ENCODE measurements at regions not wholly inside any gene's neighbourhood (a gene's known extent, or its start where the extent isn't known, plus 50 kb on each side); places are given as distances from the start of the nearest gene placed in this dataset.

DNA sequence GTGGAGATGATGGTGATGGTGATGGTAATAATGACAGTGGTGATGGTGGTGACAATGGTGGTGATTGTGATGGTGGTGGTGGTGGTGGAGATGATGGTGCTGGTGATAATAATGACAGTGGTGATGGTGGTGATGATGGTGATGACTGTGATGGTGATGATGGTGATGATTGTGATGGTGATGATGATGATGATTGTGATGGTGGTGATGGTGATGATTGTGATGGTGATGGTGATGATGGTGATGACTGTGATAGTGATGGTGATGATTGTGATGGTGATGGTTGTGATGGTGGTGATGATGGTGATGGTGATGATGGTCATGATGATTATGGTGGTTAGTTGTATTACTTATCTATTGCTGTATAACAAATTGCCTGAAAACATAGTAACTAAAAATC is 108.9 kb upstream of the NKX1-1 start:
- no peak for TF ChIP-seq POU2F2 (IDR thresholded peaks at IDR 0.05; ENCODE audit: low read depth, low read length)
- TF ChIP-seq TAF1 (IDR thresholded peaks at IDR 0.05; ENCODE audit: low read depth, low read length) = no peak
- TF ChIP-seq SPI1 (IDR thresholded peaks at IDR 0.05; ENCODE audit: low read depth, low read length) = no peak
- TF ChIP-seq POLR2AphosphoS5 (IDR thresholded peaks at IDR 0.05; ENCODE audit: low read depth, low read length) = no peak
- no peak for TF ChIP-seq PAX5 (IDR thresholded peaks at IDR 0.05; ENCODE audit: insufficient read depth, low read length, severe bottlenecking)
- no peak for TF ChIP-seq POLR2A (IDR thresholded peaks at IDR 0.05; ENCODE audit: low read depth, low read length)
- FAIRE-seq = no peak
- no peak for DNase-seq (ENCODE audit: insufficient read length, low spot score)

DNA sequence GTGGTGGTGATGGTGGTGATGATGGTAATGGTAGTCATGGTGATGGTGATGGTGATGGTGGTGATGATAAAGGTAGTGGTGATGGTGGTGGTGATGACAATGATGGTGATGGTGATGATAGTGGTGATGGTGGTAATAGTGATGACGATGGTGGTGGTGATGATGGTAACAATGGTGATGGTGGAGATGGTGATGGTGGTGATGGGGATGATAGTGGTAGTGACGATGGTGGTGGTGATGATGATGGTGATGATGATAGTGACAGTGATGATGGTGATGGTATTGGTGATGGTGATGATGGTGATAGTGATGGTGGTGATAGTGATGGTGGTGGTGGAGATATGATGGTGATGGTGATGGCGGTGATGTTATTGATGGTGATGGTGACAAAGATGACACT is 108.4 kb upstream of the NKX1-1 start:
- DNase-seq (ENCODE audit: insufficient read length, low spot score) (no peak), FAIRE-seq (no peak)
- no peak for TF ChIP-seq SPI1 (IDR thresholded peaks at IDR 0.05; ENCODE audit: low read depth, low read length)
- TF ChIP-seq POLR2AphosphoS5 (IDR thresholded peaks at IDR 0.05; ENCODE audit: low read depth, low read length) = no peak
- TF ChIP-seq TAF1 (IDR thresholded peaks at IDR 0.05; ENCODE audit: low read depth, low read length) = no peak
- no peak for TF ChIP-seq POU2F2 (IDR thresholded peaks at IDR 0.05; ENCODE audit: low read depth, low read length)

DNA sequence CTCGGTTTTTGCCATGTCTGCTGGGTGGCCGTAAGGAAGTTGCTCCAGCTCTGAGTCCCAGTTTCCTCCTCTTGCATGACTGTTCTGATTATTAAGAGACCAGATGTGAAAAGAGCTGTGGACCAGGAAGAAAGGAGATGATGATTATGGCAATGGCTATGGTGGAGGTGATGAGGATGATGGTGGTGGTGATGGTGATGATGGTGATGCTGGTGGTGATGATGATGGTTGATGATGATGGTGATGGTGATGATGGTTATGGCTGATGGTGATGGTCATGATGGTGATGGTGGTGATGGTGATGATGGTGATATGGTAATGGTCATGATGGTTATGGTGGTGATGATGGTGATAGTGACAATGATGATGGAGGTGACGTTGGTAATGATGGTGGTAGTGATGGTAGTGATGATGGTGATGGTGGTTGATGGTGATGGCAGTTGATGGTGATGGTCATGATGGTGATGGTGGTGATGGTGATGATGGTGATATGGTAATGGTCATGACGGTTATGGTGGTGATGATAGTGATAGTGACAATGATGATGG is 107.8 kb upstream of the NKX1-1 start:
- TF ChIP-seq POU2F2 (IDR thresholded peaks at IDR 0.05; ENCODE audit: low read depth, low read length) (no peak), POLR2AphosphoS5 (IDR thresholded peaks at IDR 0.05; ENCODE audit: low read depth, low read length) (no peak), SPI1 (IDR thresholded peaks at IDR 0.05; ENCODE audit: low read depth, low read length) (no peak), POLR2A (IDR thresholded peaks at IDR 0.05; ENCODE audit: low read depth, low read length) (no peak), PAX5 (IDR thresholded peaks at IDR 0.05; ENCODE audit: insufficient read depth, low read length, severe bottlenecking) (no peak)
- DNase-seq (ENCODE audit: insufficient read length, low spot score) = no peak
- FAIRE-seq = no peak

DNA sequence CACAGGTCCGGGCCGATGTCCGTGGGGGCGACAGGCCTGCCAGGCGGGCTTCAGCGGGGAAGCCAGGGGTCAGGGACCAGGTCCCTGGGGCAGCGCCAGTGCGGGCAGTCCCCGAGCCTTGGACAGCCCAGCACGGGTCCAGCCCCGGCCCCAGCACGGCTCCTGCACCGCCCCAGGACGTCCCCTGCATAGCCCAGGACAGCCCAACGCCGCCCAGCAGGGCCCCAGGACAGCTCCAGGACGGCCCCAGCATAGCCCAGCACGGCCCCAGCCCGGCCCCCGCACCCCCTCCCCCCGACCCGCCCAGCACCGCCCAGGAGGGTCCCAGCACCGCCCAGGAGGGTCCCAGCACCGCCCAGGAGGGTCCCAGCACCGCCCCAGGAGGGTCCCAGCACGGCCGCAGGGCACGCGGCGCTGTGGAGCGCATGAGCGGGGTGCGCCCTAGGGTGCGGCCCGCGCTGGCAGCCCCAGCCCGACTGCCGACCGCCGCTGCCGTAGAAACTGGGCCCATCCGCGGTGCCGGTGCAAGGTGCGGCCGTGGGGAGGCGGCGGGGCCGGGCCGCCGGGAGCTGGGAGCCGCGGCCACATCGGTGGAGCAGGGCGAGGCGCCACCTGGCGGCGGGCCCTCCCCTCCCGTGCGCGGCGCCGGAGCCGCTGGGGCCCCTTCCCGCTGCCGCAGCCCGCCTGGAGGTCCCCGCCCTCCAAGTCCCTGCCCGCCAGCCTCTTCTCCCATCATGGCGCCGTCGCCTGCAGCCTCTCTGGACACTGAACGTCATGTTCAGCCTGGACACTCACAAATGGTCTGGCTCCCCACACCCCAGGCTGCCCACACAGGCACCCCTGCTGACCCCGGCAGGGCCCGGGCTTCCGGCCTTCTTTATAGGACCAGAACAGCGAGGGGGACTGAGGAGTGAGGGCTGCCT is 106.8 kb upstream of the NKX1-1 start:
- FAIRE-seq (no peak), DNase-seq (ENCODE audit: insufficient read length, low spot score) (no peak)
- TF ChIP-seq POLR2A (IDR thresholded peaks at IDR 0.05; ENCODE audit: low read depth, low read length) (no peak), POU2F2 (IDR thresholded peaks at IDR 0.05; ENCODE audit: low read depth, low read length) (no peak)

DNA sequence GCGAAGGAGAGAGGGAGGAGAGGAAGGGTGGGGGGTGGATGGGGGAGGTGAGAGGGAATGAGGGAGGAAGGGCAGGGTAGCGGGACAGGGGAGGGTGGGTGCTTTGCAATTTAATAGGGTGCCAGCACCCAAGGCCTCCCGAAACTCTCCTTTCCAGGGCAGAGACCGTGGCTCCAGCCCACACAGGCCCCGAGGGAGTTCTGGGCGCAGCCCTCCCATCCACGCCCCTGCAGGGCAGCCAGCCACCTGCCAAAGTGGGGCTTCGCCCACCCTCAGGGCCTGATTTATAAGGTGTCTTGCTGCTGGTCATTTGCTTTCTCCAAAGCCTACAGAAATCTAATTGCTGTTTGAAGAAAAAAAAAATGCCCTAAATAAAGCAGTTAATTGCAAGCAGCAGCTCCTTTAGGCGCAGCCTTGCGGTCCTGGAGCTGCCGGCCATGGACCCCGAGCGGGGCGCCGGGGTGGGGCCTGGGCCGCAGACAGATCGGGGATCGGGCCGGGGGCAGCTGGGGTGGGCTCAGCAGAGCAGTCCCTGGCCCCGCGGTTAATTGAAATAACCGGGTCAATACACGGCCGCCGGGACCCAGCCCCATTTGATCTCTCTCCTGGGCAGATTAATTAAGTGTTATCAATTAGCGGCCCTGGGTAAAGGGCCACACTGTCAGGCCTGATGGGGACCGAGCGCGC is 106.0 kb upstream of the NKX1-1 start:
- TF ChIP-seq PAX5 (IDR thresholded peaks at IDR 0.05; ENCODE audit: insufficient read depth, low read length, severe bottlenecking) (no peak), POLR2A (IDR thresholded peaks at IDR 0.05; ENCODE audit: low read depth, low read length) (no peak), POLR2AphosphoS5 (IDR thresholded peaks at IDR 0.05; ENCODE audit: low read depth, low read length) (no peak), SPI1 (IDR thresholded peaks at IDR 0.05; ENCODE audit: low read depth, low read length) (no peak), TAF1 (IDR thresholded peaks at IDR 0.05; ENCODE audit: low read depth, low read length) (no peak), POU2F2 (IDR thresholded peaks at IDR 0.05; ENCODE audit: low read depth, low read length) (no peak)
- DNase-seq (ENCODE audit: insufficient read length, low spot score) = no peak
- FAIRE-seq = no peak

DNA sequence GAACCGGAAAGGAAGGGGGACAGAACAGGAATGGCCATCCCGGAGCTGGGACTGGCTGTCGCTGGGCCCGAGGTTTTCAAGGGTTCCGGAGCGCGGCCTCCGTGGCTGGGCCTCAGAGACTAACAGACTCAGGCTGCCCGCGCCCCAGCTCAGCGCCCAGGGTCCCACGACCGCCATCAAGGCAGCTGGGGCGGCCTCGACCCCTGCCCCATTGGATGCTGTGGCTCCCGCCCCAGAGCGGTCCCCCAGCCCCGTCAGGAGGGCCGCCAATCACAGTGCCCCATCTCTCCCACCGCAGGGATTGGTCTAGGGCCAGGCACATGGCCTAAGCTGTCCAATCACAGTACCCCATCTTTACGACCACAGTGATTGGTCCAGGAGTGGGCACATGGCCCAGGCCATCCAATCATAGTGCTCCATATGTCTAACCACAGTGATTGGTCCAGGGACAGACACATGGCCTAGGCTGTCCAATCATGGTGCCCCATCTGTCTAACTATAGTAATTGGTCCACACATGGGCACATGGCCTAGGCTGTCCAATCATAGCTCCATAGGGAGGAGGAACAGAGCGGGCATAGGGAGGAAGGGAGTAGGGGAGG is 105.3 kb upstream of the NKX1-1 start:
- TF ChIP-seq SPI1 (IDR thresholded peaks at IDR 0.05; ENCODE audit: low read depth, low read length) (no peak), TAF1 (IDR thresholded peaks at IDR 0.05; ENCODE audit: low read depth, low read length) (no peak), POU2F2 (IDR thresholded peaks at IDR 0.05; ENCODE audit: low read depth, low read length) (no peak), PAX5 (IDR thresholded peaks at IDR 0.05; ENCODE audit: insufficient read depth, low read length, severe bottlenecking) (no peak), POLR2A (IDR thresholded peaks at IDR 0.05; ENCODE audit: low read depth, low read length) (no peak), POLR2AphosphoS5 (IDR thresholded peaks at IDR 0.05; ENCODE audit: low read depth, low read length) (no peak)
- FAIRE-seq (no peak), DNase-seq (ENCODE audit: insufficient read length, low spot score) (no peak)

DNA sequence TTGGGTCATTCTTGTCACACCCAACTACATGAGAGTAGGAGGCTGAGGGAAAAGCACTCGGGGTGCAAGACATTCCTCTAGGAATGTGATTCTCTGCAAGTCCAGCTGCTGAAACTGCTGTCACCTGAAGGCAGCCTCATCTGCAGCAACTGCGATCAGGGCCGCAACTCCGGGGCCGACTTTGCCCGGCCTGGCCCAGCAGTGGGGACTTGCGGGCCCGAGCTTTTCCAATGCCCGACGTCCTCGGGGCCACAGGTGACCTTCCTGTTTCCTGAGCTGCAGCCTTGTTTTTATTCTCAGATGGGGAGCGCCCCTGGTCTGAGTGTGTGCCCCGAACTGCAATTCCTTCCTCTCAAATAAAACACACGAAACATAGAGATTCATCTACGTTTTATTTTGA is 104.7 kb upstream of the NKX1-1 start:
- TF ChIP-seq POLR2AphosphoS5 (IDR thresholded peaks at IDR 0.05; ENCODE audit: low read depth, low read length) (no peak), TAF1 (IDR thresholded peaks at IDR 0.05; ENCODE audit: low read depth, low read length) (no peak)
- DNase-seq (ENCODE audit: insufficient read length, low spot score) = no peak
- FAIRE-seq = no peak

DNA sequence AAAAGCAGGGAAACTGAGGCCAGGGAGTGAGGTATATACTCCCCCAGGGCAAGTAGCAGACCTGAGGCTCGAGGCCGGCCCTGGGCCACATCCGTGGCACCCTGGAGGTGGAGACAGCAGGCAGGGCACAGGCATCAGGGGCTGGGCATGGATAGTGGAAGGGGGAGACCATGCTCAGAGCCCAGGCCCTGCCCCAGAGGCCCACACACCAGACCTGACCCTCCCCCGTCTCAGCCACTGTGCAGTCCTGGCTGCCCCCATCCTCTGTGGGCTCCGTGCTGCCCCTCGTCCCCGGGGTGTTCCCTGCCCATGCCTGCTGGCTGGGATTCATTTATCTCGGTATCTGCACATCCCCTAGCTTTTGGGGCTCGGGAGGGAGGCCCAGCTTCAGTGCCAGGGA is 103.1 kb upstream of the NKX1-1 start:
- no peak for DNase-seq (ENCODE audit: insufficient read length, low spot score)
- TF ChIP-seq POLR2A (IDR thresholded peaks at IDR 0.05; ENCODE audit: low read depth, low read length) (no peak), SPI1 (IDR thresholded peaks at IDR 0.05; ENCODE audit: low read depth, low read length) (no peak), POLR2AphosphoS5 (IDR thresholded peaks at IDR 0.05; ENCODE audit: low read depth, low read length) (no peak), POU2F2 (IDR thresholded peaks at IDR 0.05; ENCODE audit: low read depth, low read length) (no peak), TAF1 (IDR thresholded peaks at IDR 0.05; ENCODE audit: low read depth, low read length) (no peak), PAX5 (IDR thresholded peaks at IDR 0.05; ENCODE audit: insufficient read depth, low read length, severe bottlenecking) (no peak)
- FAIRE-seq = no peak

Data from GM12891 (cell line).